Endometrial microvascular endothelial cells (primary cell): ENCODE measurements at regions not wholly inside any gene's neighbourhood (a gene's known extent, or its start where the extent isn't known, plus 50 kb on each side); places are given as distances from the start of the nearest gene placed in this dataset.

Source experiments
- in situ Hi-C: cut with HindIII; loops from 2 replicates; pipeline ENCODE4 v1.10.0; 2017; ENCODE audit warnings: low sequenced_read_pairs, low pct_unique_long_range_greater_than_20kb; ENCODE audit errors: inconsistent ontology term

DNA sequence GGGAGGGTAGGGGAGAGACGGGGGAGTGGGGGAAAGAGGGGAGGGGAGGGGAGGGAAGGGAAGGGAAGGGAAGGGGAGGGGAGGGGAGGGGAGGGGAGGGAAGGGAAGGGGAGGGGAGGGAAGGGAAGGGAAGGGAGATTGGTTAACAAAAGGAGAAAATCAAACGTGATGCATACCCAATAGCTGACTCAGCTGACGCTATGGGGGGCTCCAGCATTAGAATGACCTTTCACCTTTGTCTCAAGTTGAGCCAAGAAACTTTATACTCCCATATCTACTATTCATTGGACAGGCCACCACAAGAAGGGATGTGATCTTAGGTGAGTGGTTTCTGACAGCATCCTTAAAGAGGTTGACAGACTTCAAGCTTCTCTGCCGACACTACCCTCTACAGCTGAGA lies 432.8 kb upstream of the CDH5 start:
- in situ Hi-C loops: no loop called here

DNA sequence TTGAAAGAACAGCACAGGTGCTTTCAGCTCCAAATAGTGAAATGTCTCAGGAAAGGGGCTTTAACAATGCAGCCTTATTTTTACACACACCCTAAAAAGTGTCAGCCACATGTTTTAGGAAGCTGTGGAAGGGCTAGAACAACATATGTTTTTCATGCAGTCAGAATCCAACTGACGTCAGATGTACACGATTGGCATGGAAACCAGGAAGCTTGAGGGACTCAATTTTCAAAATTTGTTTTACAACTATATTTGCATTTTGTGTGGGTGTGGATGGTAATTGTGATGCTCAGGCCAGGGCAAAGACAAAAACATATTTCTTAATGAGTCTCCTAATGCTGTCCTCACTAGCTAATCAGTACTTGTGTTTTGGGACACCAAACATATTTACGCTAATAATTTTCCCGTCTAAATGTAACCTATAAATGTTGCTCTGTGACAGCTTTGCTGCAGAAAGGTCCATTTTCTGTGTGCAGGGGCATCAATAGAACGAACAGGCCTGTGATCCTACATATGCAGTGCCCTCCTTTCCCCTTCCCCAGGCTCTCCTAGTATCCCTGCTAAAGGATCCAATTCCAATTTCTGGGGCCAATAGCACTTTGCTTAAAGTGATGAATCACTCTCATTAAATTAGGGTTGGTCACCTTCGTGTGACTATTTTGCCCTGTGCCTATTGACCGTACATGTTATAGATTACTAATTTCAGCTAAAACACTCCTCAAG lies 434.0 kb upstream of the CDH5 start:
- in situ Hi-C loops: no loop called here

- in situ Hi-C loops: no loop called here
Measured at GRCh38 chr16:65922923-65923322, 443.6 kb upstream of the CDH5 start.

- in situ Hi-C loops: no loop called here
Measured at GRCh38 chr16:65919986-65920376, 446.5 kb upstream of the CDH5 start.

DNA sequence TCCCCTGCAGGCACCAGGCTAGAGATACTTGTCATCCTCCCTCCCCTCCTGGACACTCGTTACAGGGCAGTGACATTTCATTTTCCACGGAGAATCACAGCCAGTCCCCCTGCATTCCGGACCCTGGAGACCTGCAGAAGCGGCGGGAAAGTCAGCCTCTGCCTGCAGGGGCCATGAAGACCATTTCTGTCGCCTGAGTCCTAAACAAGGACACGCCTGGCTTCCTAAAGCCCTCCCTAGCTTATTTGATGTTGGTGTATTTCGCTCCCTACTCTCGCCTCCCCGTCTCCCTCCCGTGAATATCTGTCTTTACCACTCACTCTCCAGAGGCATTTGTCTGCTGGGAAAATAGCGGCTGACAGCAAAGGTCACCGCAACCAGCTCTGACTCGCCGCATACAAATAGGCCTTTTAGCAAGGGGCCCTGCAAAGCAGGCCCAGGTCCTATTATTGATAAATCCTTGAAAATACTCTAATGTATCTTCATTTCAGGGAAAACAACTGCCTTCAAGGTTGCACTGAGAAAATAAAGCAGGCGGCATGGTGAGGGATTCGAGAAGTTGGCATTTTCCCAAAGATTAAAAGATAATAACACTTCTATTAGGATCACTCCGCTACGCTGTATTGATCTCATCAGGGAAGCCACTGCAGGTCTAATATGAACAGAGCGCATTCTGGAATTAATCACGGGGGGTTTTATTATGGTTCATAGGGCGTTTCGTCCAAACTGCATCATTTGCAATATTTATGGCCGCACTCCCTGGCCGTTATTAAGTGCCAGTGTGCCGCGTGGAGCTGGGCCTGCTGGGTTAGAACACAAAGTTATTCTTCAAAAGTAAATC lies 447.1 kb upstream of the CDH5 start:
- in situ Hi-C loops: no loop called here

- in situ Hi-C loops: no loop called here
Measured at GRCh38 chr16:65917466-65917865, 449.0 kb upstream of the CDH5 start.

DNA sequence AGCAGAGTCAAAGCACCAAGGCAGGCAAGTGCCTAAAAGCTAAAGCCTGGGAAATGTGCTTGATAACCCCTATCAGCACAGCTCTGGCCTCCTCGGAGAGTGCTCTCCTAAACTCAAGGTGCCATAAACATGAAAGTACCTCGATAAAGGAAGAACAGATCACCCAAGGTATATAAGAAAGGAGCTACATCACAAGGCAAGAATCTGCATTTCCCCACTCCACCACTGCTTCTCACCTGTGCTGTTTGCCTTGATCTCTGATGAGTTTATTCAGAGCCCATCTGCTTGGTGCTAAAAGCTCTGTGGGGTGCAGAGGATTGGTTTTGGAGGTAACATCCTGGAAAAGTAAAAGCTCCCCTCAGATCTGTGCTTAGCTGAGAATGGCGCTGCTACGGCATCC lies 449.5 kb upstream of the CDH5 start:
- in situ Hi-C loops: no loop called here

DNA sequence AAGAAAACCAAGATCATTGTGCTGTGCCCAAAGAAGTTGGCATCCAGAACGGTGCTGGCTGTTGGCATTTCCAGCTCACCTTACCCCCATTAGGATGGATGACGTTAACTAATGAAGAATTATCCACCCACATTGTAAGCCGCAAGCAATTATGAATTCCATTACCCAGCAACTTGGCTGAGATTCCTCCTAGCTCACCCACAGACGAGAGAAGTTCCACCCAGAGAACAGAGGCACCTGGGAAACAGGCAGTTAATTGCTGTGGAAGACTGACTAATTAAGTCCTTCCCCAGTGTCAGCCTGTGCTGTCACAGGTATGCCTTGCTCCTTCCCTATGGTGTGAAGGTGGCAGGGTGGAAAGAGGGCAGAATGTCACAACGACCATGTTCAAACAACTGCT lies 456.2 kb upstream of the CDH5 start:
- in situ Hi-C loops: no loop called here

- in situ Hi-C loops: no loop called here
Measured at GRCh38 chr16:65909310-65910050, 457.0 kb upstream of the CDH5 start.

DNA sequence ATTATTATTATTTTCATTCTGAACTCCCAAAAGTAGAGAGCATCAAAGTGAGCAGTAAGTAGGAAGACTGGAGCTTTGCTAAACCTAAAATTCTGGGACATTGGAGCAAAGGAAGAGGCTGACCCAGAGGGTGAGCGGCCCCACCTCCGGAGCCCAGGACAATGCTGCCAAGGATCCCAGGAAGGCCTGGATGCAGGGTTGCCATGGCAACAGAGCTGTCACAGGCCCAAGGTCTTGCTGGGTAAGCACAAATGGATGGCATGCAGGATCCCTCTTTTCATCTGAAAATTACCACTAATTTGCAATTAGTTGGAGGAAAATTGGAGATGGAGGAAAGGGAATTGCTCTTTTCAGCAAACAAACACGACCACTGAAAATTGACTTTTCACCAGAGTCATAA lies 457.9 kb upstream of the CDH5 start:
- in situ Hi-C loops: no loop called here

- in situ Hi-C loops: no loop called here
Measured at GRCh38 chr16:65905331-65905730, 461.2 kb upstream of the CDH5 start.

DNA sequence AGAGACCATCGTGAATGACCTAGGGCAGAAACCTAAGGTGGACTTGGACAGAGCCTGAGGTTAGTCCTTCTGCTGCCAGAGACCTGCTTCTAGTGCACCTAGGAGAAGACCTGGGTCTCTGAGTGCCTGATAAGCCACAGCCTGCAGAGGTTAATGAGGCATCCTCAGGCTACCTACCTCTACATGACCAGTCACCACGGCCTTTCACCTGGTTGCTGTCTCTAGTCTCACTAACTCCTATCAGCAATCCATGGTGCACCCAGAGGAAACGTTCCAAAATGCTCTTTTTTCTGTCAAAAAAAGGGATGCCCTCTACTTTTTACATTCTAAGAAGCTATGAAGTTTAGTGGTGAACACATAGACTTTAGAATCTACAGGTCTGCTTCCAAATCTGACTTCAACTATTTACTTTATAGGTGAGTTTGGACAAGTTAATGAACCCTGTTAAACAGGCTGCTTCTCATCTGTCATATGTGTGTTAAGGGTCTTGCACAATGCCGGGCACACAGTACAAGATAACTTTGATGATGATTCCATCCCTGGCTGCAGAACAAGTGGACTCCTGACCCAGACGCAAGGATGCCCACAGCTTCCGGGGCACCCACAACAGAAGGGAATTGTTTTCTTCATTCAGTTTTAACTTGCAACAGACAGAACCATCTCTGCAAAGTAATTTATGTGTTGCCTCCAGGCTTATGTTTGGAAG lies 469.9 kb upstream of the CDH5 start:
- in situ Hi-C loops: no loop called here

DNA sequence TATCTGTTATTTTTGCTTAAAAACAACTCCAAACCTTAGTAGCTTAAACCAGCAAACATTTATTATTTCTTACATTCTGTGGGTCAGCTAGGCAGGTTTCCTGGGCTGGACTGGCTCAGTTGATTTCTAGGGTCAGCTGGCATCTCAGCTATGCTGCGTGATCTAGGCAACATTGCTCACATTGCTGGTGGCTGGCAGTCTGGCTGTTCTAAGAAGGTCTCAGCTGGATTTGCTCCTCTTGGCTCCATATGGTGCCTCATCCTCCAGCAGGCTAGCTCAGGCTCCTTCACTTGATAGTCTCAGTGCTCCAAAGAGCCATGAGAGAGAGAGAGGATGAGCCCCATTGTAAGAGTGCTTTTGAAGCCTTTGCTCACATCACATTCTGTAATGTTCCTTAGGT lies 470.6 kb upstream of the CDH5 start:
- in situ Hi-C loops: no loop called here

DNA sequence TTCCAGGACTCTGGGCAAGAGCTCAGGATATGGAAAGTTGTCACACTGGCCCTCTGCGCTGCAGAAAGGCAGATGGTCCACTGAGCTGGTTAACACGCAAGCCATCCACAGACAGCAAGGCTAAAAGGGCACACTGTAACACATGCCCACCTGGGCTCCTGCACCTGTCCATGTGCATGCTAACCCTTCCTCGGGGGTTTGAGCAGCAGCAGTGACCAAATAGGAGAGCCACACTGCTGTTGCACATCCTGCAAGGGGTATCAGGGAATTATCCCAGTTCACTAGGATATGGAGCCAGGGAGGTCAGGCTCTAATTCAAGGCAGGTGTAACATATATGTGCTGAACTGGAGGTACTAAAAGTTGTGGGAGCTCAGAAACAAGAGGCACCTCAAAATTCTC lies 471.0 kb upstream of the CDH5 start:
- in situ Hi-C loops: no loop called here

DNA sequence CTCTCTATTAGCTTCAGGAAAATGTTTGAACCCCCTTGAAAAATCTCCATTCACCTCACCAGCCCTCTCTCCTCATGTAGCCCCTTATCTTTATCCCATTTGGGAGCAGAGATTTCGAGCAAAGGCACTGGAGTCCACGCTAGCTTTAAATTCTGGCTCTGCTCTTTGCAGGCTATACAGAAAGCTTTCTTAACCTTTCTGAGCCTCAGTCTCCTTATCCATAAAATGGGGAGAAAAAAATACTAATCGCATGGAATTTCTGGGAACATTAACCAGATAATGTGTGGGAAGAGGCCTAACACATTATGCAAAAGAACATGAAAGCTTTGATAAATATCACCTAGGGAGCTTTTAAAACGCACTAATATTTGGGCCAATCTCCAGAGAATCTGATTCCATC lies 476.3 kb upstream of the CDH5 start:
- in situ Hi-C loops: no loop called here

GRCh38 chr16:65889533-65889966 lies 476.9 kb upstream of the CDH5 start:
- in situ Hi-C loops: no loop called here

GRCh38 chr16:65888201-65888600 lies 478.3 kb upstream of the CDH5 start:
- in situ Hi-C loops: no loop called here

GRCh38 chr16:65884018-65884417 lies 482.5 kb upstream of the CDH5 start:
- in situ Hi-C loops: no loop called here

- in situ Hi-C loops: no loop called here
Measured at GRCh38 chr16:65878347-65878746, 488.1 kb upstream of the CDH5 start.
